ENCODE measurements at regions not wholly inside any gene's neighbourhood (a gene's known extent, or its start where the extent isn't known, plus 50 kb on each side); places are given as distances from the start of the nearest gene placed in this dataset.
A peak's percentile ranks its signal among the peaks of the same experiment; 100 is the strongest.

DNA sequence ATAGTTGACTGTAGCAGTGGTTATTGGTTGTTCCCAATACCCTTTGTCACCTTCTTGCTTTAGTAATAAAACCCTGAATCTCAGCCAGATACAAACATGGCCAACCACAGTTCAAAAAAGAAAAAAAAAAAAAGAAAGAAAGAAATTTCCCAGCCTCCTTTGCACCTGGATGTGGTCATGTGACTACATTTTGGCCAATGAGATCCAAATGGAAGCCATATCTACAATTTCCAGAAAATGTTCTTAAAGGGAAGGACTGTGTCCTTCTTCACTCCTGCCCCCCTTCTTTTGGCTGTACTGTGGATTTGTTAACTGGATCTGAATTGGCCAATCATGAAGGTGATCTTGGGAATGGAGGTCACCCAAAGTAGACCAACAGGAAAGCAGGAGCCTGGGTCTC is 141.9 kb downstream of the SOX9 start:
- DNase-seq = no peak

- DNase-seq = no peak
Measured at GRCh38 chr17:72264682-72265405, 144.0 kb downstream of the SOX9 start.

- DNase-seq = no peak
Measured at GRCh38 chr17:72266112-72266775, 145.4 kb downstream of the SOX9 start.

GRCh38 chr17:72267601-72268000 is 146.8 kb downstream of the SOX9 start:
- DNase-seq = no peak

DNA sequence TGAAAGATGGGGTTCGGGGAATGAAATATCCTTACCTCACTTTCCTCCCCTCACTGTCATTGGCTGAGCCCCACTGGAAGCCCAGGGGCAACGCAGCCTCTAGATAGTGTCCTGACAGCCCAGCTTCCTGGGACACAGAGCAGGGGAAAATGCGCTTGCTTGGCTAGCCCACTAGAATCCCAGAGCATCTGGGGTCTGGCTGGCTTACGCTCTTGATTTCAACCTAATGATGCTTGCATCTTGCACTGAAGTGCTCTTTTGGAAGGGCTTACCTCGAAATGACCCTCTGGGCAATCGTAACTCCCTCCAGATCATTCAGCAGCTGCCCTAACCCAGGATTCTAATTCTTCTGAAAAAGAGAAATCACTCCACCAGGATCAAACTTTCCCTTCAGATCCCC is 147.6 kb downstream of the SOX9 start:
- DNase-seq = no peak

- DNase-seq = no peak
Measured at GRCh38 chr17:72270273-72270924, 149.6 kb downstream of the SOX9 start.

- no peak for DNase-seq
Measured at GRCh38 chr17:72271603-72272002, 150.8 kb downstream of the SOX9 start.

GRCh38 chr17:72273289-72274056 is 152.7 kb downstream of the SOX9 start:
- DNase-seq = no peak

GRCh38 chr17:72274614-72275013 is 153.8 kb downstream of the SOX9 start:
- no peak for DNase-seq

GRCh38 chr17:72280881-72281280 is 160.1 kb downstream of the SOX9 start:
- DNase-seq = peak; percentile 13

DNA sequence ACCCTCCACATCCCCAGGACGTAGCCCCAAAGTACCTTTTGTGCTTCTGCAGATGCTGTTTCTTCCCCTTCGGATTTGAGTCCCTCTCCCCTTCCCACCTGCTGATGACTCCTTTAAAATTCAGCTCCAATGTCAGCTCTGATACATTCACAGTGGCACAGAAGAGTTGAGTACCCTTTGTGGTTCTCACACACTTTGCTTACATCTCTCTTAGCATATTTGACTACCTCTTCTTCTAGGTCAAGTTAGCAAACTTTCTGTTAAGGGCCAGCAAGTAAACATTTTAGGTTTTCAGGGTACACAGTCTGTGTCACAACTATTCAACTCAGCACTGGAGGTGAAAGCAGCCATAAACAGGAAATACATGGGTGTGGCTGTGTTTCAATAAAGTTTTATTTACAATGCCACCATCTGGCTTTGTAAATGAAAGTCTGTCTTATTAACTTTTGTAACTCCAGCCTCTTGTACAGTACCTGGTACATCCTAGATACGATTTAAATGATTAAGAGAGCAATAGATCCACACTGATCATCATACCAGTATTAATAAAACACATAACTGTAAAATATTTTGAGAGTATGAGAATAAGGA is 161.7 kb downstream of the SOX9 start:
- no peak for DNase-seq

- DNase-seq = no peak
Measured at GRCh38 chr17:72284806-72285205, 164.0 kb downstream of the SOX9 start.

- peak; percentile 8 for DNase-seq
Measured at GRCh38 chr17:72287586-72287985, 166.8 kb downstream of the SOX9 start.

DNA sequence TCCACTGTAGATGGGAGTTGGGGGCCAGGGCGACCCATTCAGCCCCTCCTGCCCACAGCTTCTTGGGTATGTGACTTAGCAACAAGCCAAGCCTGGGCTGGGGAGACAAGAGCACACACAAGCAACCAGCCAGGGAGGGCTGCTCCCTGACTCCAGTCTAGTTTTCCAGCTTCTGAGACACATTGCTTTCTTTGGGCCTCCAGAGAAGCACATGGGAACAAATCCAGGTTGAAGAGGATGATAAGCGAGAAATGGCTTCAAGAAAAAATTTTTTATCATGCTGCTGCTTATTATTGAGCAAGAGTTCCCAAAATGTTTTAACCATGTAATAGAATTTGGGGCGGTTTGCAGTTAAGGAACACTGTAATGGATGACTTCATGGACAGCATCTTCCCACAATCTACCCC is 173.7 kb downstream of the SOX9 start:
- no peak for DNase-seq

DNA sequence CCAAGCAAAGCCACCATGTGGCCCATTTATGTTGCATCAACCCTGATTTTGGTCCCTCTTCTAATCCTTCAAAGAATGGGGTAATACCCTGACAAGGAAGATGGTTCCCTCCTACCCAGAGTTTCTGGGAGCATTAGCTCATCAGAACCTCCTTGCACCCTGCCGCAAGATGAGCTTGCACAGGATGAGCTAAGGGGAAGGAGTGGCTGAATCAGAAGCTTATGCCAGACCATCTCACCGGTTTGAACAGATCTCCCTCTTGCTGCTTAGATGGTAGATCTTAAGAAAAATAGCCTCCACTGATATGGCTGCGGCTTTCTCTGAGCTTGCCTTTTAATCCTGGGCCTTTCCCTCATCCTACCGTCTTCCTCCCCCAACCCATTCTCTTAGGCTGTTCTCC is 175.1 kb downstream of the SOX9 start:
- DNase-seq = no peak

- no peak for DNase-seq
Measured at GRCh38 chr17:72296456-72296855, 175.6 kb downstream of the SOX9 start.

DNA sequence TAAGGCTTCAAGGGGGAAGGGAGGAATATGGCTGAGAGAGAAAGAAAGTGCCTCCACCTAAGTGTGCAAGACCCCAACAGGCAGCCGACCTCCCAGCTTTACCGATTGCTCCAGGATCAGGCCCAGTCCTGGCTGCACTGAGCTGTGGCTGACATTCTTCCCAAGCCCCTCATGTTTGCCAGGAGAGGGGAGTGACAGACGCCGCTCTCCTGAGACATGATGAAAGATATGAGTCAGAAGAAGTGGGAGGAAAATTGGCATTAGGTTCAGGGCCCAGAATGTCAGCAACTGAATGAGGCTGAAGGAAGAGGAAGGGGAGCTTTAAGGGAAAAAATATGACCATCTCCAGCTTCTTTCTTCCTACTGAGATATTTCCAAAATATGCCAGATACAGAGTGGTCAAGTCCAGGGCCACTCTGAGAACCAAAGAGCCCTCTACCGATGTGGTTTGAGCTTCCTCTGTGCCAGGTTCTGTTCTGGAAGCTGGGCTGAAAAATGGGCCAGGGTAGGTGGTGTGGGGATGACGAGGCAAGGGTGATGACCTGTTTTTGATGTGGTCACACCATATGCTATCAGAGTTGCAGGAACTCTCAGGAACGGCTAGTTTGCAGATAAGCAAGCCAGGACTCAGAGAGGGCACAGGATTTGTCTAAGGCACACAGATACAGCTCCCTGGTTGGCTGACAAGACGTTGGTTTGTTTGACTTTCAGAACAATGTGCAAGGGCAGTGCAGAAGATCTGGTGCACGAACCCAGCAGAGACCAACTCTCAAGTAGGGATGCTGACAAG is 176.7 kb downstream of the SOX9 start:
- no peak for DNase-seq

DNA sequence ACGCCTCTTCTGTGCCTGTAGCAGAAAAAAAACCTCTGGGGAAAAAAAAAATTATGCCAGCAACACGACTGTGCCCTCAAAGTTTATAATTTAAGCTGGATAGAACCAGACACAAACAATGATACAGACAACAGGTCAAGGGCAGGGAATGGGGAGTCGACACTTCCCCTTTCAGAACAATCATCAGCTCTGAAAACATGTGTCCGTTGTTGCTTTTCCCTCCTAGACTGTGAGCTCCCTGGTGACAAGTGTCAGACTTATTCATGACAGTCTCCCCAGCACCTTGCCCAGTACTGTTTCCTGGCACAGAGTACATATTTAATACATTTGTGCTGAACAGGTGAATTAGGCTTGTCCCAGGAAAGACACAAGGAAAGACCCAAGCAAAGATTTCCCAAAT is 178.3 kb downstream of the SOX9 start:
- no peak for DNase-seq

DNA sequence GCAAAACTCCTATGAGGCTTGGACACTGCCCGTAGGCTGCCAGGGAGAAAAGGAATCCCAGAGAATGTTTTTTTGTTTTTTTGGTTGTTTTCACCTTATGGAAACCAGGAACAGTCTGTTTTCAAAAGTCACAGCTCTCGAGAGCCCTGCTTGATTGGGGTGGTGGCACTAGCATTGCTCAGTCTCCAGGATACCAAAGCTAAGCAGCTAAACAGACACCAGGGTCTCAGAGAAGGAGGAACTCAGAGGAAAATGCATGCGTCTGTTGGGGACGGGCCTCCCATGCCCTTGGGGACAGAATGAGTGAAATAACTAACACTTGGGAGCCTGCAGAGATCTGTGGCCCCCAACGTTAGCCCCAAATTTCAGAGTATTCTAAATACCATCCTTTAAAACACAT is 178.8 kb downstream of the SOX9 start:
- DNase-seq = no peak

DNA sequence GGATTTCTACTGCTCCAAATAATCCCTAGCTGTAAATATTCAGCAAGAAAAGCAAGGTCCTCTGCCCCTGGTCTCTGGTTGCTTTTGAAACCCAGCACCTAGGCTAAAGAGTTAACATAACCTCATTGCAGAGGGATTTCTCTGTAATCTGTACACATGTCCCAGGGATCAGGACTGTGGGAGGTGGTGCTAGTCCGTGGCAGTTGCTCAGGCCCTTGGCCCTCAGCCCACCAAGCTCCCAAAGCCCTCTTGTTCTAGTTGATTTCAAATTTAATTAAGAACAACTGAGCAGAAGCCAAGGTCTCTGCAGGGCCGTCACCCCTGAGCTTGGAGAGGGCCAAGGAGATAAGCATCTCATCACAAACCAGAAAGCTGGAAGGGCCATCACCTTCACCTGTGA is 181.1 kb downstream of the SOX9 start:
- DNase-seq = no peak

DNA sequence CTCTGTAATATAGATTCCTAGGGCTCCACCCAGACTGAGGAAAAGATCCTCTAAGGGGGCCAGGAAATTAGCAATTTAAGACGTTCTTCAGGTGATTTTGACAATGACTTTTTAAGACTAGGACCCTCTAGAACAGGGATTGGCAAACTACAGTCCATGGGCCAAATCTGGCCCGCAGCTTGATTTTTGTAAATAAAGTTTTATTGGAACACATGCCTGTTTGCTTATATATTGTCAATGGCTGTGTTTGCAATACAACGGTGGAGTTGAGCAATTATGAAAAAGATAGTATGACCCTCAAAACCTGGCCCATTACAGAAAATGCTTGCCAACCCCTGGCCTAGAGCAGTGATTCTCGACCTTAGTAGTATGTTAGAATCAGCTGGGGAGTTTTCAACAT is 181.9 kb downstream of the SOX9 start:
- DNase-seq = no peak
